Activated CD8-positive, alpha-beta memory T cell treated with anti-CD3 and anti-CD28 coated beads, Interleukin-2, amount 10 ng/mL, durations not matched to agents 7 days and 5 days (primary cell): ENCODE measurements at regions not wholly inside any gene's neighbourhood (a gene's known extent, or its start where the extent isn't known, plus 50 kb on each side); places are given as distances from the start of the nearest gene placed in this dataset.

Experiments
- ATAC-seq: fragments of 150-1000 bp; cut with Tn5 transposase; one replicate; pipeline ENCODE4 v1.10.0; 2021; ENCODE audit warnings: moderate library complexity
- CTCF ChIA-PET: fragments of 350-600 bp; sonication (Branson Sonifier 250); formaldehyde crosslinking; loops from one replicate; lab custom pipeline; 2021; ENCODE audit warnings: antibody characterized with exemption; lab: Charles Lee
- DNase-seq: peaks from one replicate; pipeline ENCODE4 v3.0.0-alpha.2; 2020
- H3K27ac Mint-ChIP-seq: one replicate; pipeline ENCODE4 v1.8.0; 2021; ENCODE audit warnings: mild to moderate bottlenecking, mixed read lengths
- H3K27me3 Mint-ChIP-seq: one replicate; pipeline ENCODE4 v1.8.0; 2021; ENCODE audit warnings: mixed read lengths
- H3K36me3 Mint-ChIP-seq: one replicate; pipeline ENCODE4 v1.8.0; 2021; ENCODE audit warnings: mild to moderate bottlenecking, mixed read lengths
- H3K4me1 Mint-ChIP-seq: one replicate; pipeline ENCODE4 v1.8.0; 2021; ENCODE audit warnings: mixed read lengths
- H3K4me3 Mint-ChIP-seq: one replicate; pipeline ENCODE4 v1.8.0; 2021; ENCODE audit warnings: mild to moderate bottlenecking, moderate library complexity, mixed read lengths
- H3K9me3 Mint-ChIP-seq: one replicate; pipeline ENCODE4 v1.8.0; 2022; ENCODE audit warnings: low read depth, mixed read lengths

DNA sequence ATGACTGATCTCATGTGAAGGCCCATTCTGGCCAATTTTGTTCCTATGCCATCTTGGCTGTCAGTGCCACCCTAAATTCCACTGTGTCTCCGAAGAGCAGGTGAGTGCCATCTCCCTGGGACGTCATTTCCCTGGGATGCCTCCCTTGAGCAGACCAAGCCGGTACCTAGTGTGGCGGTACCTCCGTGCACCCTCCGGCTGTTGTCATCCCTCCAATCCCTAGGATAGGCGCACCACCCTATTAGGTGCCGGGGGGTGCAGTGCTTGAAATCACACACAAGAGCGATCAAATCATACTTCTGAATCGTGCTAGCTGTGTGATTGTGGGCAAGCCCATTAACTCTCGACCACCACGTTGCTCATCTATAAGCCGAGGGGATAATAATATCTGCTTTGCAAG lies 81.8 kb upstream of the GLI2 start:
- Mint-ChIP-seq H3K4me1 (no peaks in the 10 kb centered on the region), H3K36me3 (no peaks in the 10 kb centered on the region), H3K4me3 (no peak overlapping the region), H3K27me3 (no peaks in the 10 kb centered on the region), H3K27ac (no peak overlapping the region), H3K9me3 (peaks cover 11% of the 10 kb centered on the region)
- CTCF ChIA-PET = no interaction called here
- ATAC-seq = no peak
- DNase-seq = no peak

DNA sequence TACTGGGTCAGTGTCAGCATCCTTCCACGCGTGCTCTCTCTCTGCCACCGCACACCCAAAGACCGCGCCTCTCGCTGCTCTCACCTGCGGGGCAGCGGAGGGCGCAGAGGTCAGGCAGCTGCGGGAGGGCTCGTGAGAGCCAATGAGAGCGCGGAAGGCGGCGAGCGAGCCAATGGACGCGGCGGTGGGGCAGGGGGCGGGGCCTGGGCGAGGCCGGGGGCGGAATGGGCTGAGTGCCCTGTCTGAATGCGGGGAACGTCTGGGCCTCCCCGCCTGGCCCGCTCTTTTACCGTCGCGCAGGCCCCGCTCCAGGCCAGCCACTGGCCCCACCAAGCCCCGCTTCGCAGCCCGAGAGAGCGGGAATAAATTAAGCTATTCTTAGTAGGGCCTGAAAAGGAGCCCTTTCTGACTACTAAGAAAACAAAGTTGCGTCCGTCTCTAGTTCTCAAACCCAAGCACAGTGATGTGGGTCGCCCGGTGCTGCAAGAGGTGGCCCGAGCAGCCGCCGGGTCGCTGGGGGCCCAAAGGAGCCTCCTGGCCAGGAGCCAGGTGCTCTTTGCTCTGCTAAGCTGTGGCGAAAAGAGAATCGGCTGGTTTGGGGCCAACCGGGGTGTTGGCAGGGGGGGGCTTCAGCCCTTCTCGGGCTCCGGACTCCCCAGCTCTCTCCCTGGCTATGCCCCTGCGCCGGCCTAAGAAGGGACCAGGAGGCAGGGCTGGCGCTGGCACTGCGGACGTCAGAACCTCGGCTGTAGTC lies 81.1 kb upstream of the GLI2 start:
- Mint-ChIP-seq H3K4me1 (no peaks in the 10 kb centered on the region), H3K4me3 (no peak overlapping the region), H3K36me3 (no peaks in the 10 kb centered on the region), H3K9me3 (peaks cover 9% of the 10 kb centered on the region), H3K27ac (no peak overlapping the region), H3K27me3 (no peaks in the 10 kb centered on the region)
- ATAC-seq (no peak), DNase-seq (no peak)
- CTCF ChIA-PET = no interaction called here

- DNase-seq (no peak), ATAC-seq (no peak)
- no peak overlapping the region for H3K4me3 Mint-ChIP-seq
- CTCF ChIA-PET = no interaction called here
- H3K9me3 Mint-ChIP-seq = no peaks in the 10 kb centered on the region
- no peaks in the 10 kb centered on the region for H3K36me3 Mint-ChIP-seq
- H3K27me3 Mint-ChIP-seq = no peaks in the 10 kb centered on the region
- H3K27ac Mint-ChIP-seq = no peak overlapping the region
- H3K4me1 Mint-ChIP-seq = no peaks in the 10 kb centered on the region
These were observed 79.3 kb upstream of the GLI2 start for GRCh38 chr2:120656273-120656950.

DNA sequence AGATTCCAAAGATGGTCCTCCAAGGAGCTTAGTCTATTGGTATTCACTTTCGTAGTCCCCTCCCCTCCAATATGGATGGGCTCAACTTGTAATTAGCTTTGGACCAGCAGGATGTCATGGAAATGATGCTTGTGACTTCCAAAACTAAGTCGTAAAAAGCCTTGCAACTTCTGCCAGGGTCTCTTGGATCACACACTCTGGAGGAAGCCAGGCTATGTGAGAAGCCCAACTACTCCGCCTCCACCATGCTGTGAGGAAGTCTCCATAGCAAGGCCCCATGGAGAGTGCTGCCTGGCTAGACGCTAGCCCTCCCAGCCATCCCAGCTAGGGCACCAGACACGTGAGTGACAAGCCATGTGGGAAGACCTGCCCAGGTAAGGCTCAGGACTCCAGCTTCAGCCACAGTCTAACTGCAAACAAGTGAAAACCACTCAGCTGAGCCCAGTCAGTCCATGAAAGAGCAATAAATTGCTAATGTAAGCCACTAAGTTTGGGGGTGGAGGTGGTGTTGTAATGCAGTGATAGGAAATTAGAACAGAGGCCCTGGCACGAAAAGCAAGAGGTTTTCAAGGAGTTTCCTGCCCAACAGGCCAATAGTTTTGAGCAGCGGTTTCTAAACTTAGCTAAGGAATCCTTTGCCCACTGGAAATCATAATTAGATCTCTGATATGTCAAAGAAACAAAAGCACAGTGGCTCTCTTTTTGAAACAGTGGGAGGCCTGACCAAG lies 77.5 kb upstream of the GLI2 start:
- ATAC-seq (no peak), DNase-seq (no peak)
- Mint-ChIP-seq H3K4me3 (no peak overlapping the region), H3K27ac (no peak overlapping the region), H3K9me3 (no peaks in the 10 kb centered on the region), H3K4me1 (no peaks in the 10 kb centered on the region), H3K36me3 (no peaks in the 10 kb centered on the region), H3K27me3 (no peaks in the 10 kb centered on the region)
- CTCF ChIA-PET = no interaction called here

DNA sequence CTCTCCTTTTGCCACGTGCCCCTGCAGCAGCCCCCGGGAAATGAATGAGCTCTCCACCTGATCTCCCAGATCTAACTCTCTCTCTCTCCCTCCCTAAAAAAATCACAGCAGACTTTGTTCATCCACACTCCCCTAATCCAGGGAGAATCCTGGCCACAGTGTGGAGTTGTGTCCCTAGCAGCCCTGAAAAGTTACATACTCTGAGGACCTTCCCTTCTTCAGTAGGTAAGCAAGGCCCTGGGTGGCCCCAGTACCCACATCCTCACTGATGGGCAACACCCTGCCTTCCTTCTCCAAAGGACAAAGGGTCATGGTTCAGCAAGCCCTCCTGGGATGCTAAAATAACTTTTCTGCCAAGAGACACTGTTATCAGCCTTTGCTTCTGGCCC lies 76.9 kb upstream of the GLI2 start:
- CTCF ChIA-PET = no interaction called here
- Mint-ChIP-seq H3K9me3 (no peaks in the 10 kb centered on the region), H3K27ac (no peak overlapping the region), H3K4me1 (no peaks in the 10 kb centered on the region), H3K27me3 (no peaks in the 10 kb centered on the region), H3K4me3 (no peak overlapping the region), H3K36me3 (no peaks in the 10 kb centered on the region)
- no peak for DNase-seq
- ATAC-seq = no peak

GRCh38 chr2:120659275-120659977 lies 76.2 kb upstream of the GLI2 start:
- H3K9me3 Mint-ChIP-seq = no peaks in the 10 kb centered on the region
- no peak for ATAC-seq
- CTCF ChIA-PET = no interaction called here
- no peaks in the 10 kb centered on the region for H3K36me3 Mint-ChIP-seq
- no peaks in the 10 kb centered on the region for H3K27me3 Mint-ChIP-seq
- no peak overlapping the region for H3K4me3 Mint-ChIP-seq
- H3K4me1 Mint-ChIP-seq = no peaks in the 10 kb centered on the region
- no peak overlapping the region for H3K27ac Mint-ChIP-seq
- DNase-seq = no peak

- H3K27me3 Mint-ChIP-seq = no peaks in the 10 kb centered on the region
- H3K4me1 Mint-ChIP-seq = no peaks in the 10 kb centered on the region
- ATAC-seq (no peak), DNase-seq (no peak)
- CTCF ChIA-PET = no interaction called here
- H3K36me3 Mint-ChIP-seq = no peaks in the 10 kb centered on the region
- H3K9me3 Mint-ChIP-seq = no peaks in the 10 kb centered on the region
- H3K4me3 Mint-ChIP-seq = no peak overlapping the region
- no peak overlapping the region for H3K27ac Mint-ChIP-seq
These were observed 75.5 kb upstream of the GLI2 start for GRCh38 chr2:120660056-120660694.

DNA sequence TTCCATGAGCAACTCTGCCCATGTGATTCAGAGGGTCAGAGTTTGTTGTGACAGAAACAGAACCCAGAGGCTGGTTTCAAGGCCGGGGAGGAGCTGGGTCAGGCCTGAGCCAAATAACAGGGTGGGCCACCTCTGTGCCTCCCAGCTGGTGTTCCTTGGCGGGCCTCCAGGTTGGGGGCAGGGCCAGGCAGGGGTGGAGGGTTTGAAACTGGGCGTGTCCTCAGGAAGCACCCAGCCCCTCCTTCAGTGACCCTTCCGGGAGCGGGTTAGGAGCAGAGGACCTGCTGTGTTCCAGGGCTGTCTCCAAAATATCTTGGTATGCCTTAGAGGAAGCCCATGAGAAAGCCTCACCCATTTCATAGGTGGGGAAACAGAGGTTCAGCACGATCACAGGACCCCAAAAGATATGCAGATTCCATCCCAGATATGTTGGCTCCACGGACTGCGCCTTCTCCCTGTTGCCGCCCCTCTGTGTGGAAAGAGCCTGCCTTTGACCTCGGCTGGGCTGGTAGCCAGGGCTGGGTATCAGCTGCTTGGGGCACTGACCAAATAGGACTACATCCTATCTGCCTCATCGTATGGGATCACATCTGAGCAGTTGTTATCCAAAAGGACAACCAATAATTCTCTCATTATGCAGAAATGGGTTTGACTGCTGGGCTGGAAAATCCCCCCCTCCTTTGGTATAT lies 74.8 kb upstream of the GLI2 start:
- CTCF ChIA-PET = no interaction called here

DNA sequence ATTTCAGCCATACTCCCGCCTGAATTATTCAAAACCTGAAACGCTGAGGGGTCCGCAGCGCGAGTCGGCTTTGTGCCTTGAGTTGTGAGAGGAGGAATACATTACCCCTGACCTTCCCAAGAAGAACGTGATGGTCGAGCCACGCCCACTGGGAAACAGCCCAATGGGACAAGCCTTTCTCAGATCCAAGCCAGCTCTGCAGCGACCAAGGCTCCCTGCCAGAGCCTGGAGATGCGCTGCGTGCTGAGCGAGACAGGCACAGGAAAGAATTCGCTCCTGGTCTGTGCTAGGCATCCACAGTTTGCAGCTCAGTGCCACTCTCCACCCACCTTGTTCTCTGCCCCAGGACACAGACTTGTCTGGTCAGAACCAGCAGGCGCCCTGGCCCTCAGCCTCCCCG lies 74.1 kb upstream of the GLI2 start:
- CTCF ChIA-PET = no interaction called here
- Mint-ChIP-seq H3K27me3 (no peaks in the 10 kb centered on the region), H3K27ac (no peak overlapping the region), H3K4me1 (no peaks in the 10 kb centered on the region), H3K4me3 (no peak overlapping the region), H3K9me3 (peaks cover 2% of the 10 kb centered on the region), H3K36me3 (no peaks in the 10 kb centered on the region)
- ATAC-seq (no peak), DNase-seq (no peak)

More for the DNA sequence above, 74.8 kb upstream of the GLI2 start:
- Mint-ChIP-seq H3K4me1 (no peaks in the 10 kb centered on the region), H3K27ac (no peak overlapping the region), H3K4me3 (no peak overlapping the region), H3K36me3 (no peaks in the 10 kb centered on the region), H3K9me3 (no peaks in the 10 kb centered on the region), H3K27me3 (no peaks in the 10 kb centered on the region)
- ATAC-seq (no peak), DNase-seq (no peak)

- Mint-ChIP-seq H3K4me3 (no peak overlapping the region), H3K36me3 (no peaks in the 10 kb centered on the region), H3K27me3 (no peaks in the 10 kb centered on the region), H3K9me3 (peaks cover 7% of the 10 kb centered on the region), H3K27ac (no peak overlapping the region), H3K4me1 (no peaks in the 10 kb centered on the region)
- CTCF ChIA-PET = no interaction called here
- ATAC-seq (no peak), DNase-seq (no peak)
These were observed 73.6 kb upstream of the GLI2 start for GRCh38 chr2:120662046-120662445.

DNA sequence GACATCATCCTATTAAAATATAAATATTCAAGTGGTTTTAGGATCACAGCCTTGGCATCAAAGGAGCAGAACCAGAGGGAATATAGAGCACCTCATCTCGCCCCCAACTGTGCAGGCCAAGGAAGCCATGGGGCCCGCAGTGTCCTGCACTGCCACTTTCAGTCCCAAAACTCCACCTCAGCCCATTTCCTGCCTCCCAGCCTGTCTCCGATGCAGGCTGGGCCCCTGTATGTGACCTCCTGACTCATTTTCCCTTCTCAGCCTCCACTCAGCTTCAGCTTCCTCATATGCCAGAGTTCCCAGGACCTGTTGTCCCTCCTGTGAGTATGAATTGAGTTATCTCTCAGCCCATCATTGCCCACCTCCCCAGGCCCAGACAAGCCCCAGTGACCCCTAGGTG lies 72.9 kb upstream of the GLI2 start:
- H3K27me3 Mint-ChIP-seq = no peaks in the 10 kb centered on the region
- H3K4me1 Mint-ChIP-seq = no peaks in the 10 kb centered on the region
- H3K4me3 Mint-ChIP-seq = no peak overlapping the region
- DNase-seq = no peak
- no peak overlapping the region for H3K27ac Mint-ChIP-seq
- ATAC-seq = no peak
- no peaks in the 10 kb centered on the region for H3K36me3 Mint-ChIP-seq
- H3K9me3 Mint-ChIP-seq = peaks cover 8% of the 10 kb centered on the region
- CTCF ChIA-PET = no interaction called here

DNA sequence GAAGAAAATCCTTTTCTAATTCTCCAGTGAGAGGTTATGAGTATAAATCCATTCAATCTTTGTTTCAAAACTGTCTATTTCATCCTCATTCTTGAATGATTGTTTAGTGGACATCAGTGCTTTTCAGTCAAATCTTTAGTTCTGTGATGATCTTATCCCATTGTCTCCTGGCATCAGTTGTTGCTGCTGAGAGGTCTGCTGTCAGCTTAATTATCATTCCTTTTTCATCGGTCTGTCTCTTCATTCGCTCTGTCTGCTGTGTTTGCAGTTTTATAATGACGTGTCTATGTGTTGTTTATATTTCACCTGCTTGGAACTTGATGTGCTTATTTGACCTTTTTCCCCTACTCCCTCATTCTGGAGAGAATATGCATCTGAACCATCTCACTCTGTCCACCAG lies 69.2 kb upstream of the GLI2 start:
- peaks cover 9% of the 10 kb centered on the region for H3K9me3 Mint-ChIP-seq
- CTCF ChIA-PET = no interaction called here
- DNase-seq (no peak), ATAC-seq (no peak)
- no peaks in the 10 kb centered on the region for H3K36me3 Mint-ChIP-seq
- peaks cover 9% of the 10 kb centered on the region for H3K27me3 Mint-ChIP-seq
- no peak overlapping the region for H3K4me3 Mint-ChIP-seq
- no peaks in the 10 kb centered on the region for H3K4me1 Mint-ChIP-seq
- no peak overlapping the region for H3K27ac Mint-ChIP-seq

- ATAC-seq (no peak), DNase-seq (no peak)
- Mint-ChIP-seq H3K4me1 (no peaks in the 10 kb centered on the region), H3K27ac (no peak overlapping the region), H3K4me3 (no peak overlapping the region), H3K36me3 (no peaks in the 10 kb centered on the region), H3K27me3 (peaks cover 9% of the 10 kb centered on the region), H3K9me3 (peaks cover 9% of the 10 kb centered on the region)
- CTCF ChIA-PET = no interaction called here
These were observed 67.7 kb upstream of the GLI2 start for GRCh38 chr2:120667981-120668380.
